H1 (cell line): ENCODE measurements at regions not wholly inside any gene's neighbourhood (a gene's known extent, or its start where the extent isn't known, plus 50 kb on each side); places are given as distances from the start of the nearest gene placed in this dataset.
"Not testable (repeated sequence)": the region's sequence is repeated elsewhere in the genome, so short reads cannot be mapped to it uniquely, and the experiment has no call there.

ENCODE experiments used
- CTCF ChIA-PET: fragments of 300-600 bp; sonication (Branson Sonifier 250); formaldehyde crosslinking; loops from one replicate; lab custom pipeline; 2021; ENCODE audit not compliant: partially characterized antibody; lab: Charles Lee
- POLR2A ChIA-PET: fragments of 300-600 bp; sonication (Branson Sonifier 250); formaldehyde crosslinking; loops from one replicate; lab custom pipeline; 2021; ENCODE audit warnings: inconsistent platforms; ENCODE audit not compliant: partially characterized antibody; lab: Charles Lee
- DNase-seq, 2 experiments: peaks; one replicate each; pipeline versions ENCODE4 v3.0.0 to v3.0.0-alpha.2; 2010 to 2022; ENCODE audit warnings: low spot score in 2 of 2, low read depth in 1 of 2, mixed read lengths in 1 of 2
- FAIRE-seq: peaks from 2 replicates; lab custom pipeline; 2011; peaks lifted over from hg19 to GRCh38; lab: Jason Lieb, UNC
- H2AFZ ChIP-seq: 2 replicates; pipeline ENCODE4 v1.8.1; 2012; ENCODE audit warnings: low read length, inconsistent platforms
- H2AK5ac ChIP-seq: 2 replicates; pipeline ENCODE4 v1.6.1; 2013; ENCODE audit warnings: low read depth, low read length
- H2BK120ac ChIP-seq: replicated peaks from 2 replicates; pipeline ENCODE3; 2013; ENCODE audit warnings: low read depth, low read length, inconsistent platforms
- H2BK12ac ChIP-seq: 2 replicates; pipeline ENCODE4 v1.6.1; 2013; ENCODE audit warnings: low read depth, low read length
- H2BK15ac ChIP-seq: 2 replicates; pipeline ENCODE4 v1.6.1; 2013; ENCODE audit warnings: low read length
- H2BK20ac ChIP-seq: 2 replicates; pipeline ENCODE4 v1.6.1; 2013; ENCODE audit warnings: low read length
- H2BK5ac ChIP-seq: 2 replicates; pipeline ENCODE4 v1.6.1; 2013; ENCODE audit warnings: low read depth, low read length
- H3K14ac ChIP-seq: 2 replicates; pipeline ENCODE4 v1.6.1; 2013; ENCODE audit warnings: inconsistent platforms; ENCODE audit not compliant: insufficient read length
- H3K18ac ChIP-seq: 2 replicates; pipeline ENCODE4 v1.6.1; 2013; ENCODE audit warnings: low read length; ENCODE audit errors: extremely low read depth
- H3K23ac ChIP-seq: 2 replicates; pipeline ENCODE4 v1.6.1; 2013; ENCODE audit warnings: inconsistent platforms; ENCODE audit not compliant: insufficient read length
- H3K23me2 ChIP-seq: 2 replicates; pipeline ENCODE4 v1.6.1; 2013; ENCODE audit warnings: low read depth, low read length
- H3K27ac ChIP-seq: 2 replicates; pipeline ENCODE4 v1.6.1; 2011; ENCODE audit warnings: low read depth, low read length, inconsistent platforms
- H3K27me3 ChIP-seq, 4 experiments: replicated peaks in 1 of 4; 1 replicate in 1 of 4; 2 replicates in 3 of 4; pipeline versions ENCODE4 v1.6.1 to v1.8.1; 2011 to 2013; ENCODE audit warnings: low read length in 3 of 4, mild to moderate bottlenecking in 3 of 4, inconsistent platforms in 2 of 4, mixed read lengths in 2 of 4, moderate library complexity in 1 of 4; ENCODE audit not compliant: control insufficient read depth in 3 of 4, insufficient read depth in 3 of 4; ENCODE audit errors: extremely low read depth in 1 of 4
- H3K36me3 ChIP-seq, 4 experiments: 2 replicates each; pipeline versions ENCODE4 v1.6.1 to v1.8.1; 2011 to 2013; ENCODE audit warnings: mild to moderate bottlenecking in 4 of 4, low read length in 3 of 4, moderate library complexity in 2 of 4, control low read depth in 1 of 4, inconsistent platforms in 1 of 4; ENCODE audit not compliant: insufficient read depth in 4 of 4, control insufficient read depth in 2 of 4
- H3K4ac ChIP-seq: replicated peaks from 2 replicates; pipeline ENCODE3; 2013; ENCODE audit warnings: low read length, low read depth, mixed read lengths, inconsistent platforms; ENCODE audit not compliant: insufficient read length
- H3K4me1 ChIP-seq, 4 experiments: replicated peaks in 1 of 4; 1 replicate in 1 of 4; 2 replicates in 3 of 4; pipeline versions ENCODE4 v1.6.1 to v1.8.1; 2011 to 2013; ENCODE audit warnings: low read length in 3 of 4, inconsistent platforms in 2 of 4, mixed read lengths in 1 of 4; ENCODE audit not compliant: insufficient read depth in 4 of 4, control insufficient read depth in 3 of 4
- H3K4me2 ChIP-seq, 2 experiments: 2 replicates each; pipeline versions ENCODE4 v1.6.1 to v1.8.1; 2011 to 2013; ENCODE audit warnings: low read depth in 2 of 2, low read length in 2 of 2, control low read depth in 1 of 2, inconsistent platforms in 1 of 2, mild to moderate bottlenecking in 1 of 2; ENCODE audit not compliant: insufficient read depth in 1 of 2
- H3K4me3 ChIP-seq, 4 experiments: fragments of 200-600, 300-600 bp in 1 of 4; sonication (generic), shearing (Covaris generic), sonication (Bioruptor Twin) in 1 of 4; 2 replicates each; pipeline versions ENCODE4 v1.5.1 to v1.8.1; 2011 to 2016; ENCODE audit warnings: low read length in 4 of 4, low read depth in 3 of 4, control low read depth in 2 of 4, inconsistent platforms in 2 of 4, mild to moderate bottlenecking in 2 of 4, mixed read lengths in 1 of 4, moderate library complexity in 1 of 4; ENCODE audit not compliant: insufficient read depth in 2 of 4; ENCODE audit errors: extremely low read depth in 1 of 4
- H3K56ac ChIP-seq: replicated peaks from 2 replicates; pipeline ENCODE3; 2013; ENCODE audit warnings: low read depth, mild to moderate bottlenecking, mixed read lengths, low read length, inconsistent platforms; ENCODE audit not compliant: insufficient read length
- H3K79me1 ChIP-seq: 2 replicates; pipeline ENCODE4 v1.6.1; 2013; ENCODE audit warnings: low read depth, low read length, control low read depth
- H3K79me2 ChIP-seq, 2 experiments: 2 replicates each; pipeline versions ENCODE4 v1.6.1 to v1.8.1; 2012 to 2013; ENCODE audit warnings: low read length in 2 of 2, mild to moderate bottlenecking in 2 of 2, inconsistent platforms in 1 of 2; ENCODE audit not compliant: insufficient read depth in 2 of 2, control insufficient read depth in 1 of 2
- H3K9ac ChIP-seq, 4 experiments: replicated peaks in 1 of 4; 1 replicate in 1 of 4; 2 replicates in 3 of 4; pipeline versions ENCODE4 v1.6.1 to v1.8.1; 2011 to 2013; ENCODE audit warnings: low read depth in 3 of 4, low read length in 3 of 4, control low read depth in 2 of 4, mild to moderate bottlenecking in 2 of 4, moderate library complexity in 2 of 4, inconsistent platforms in 1 of 4; ENCODE audit errors: extremely low read depth in 1 of 4
- H3K9me3 ChIP-seq, 2 experiments: 2 replicates each; pipeline versions ENCODE4 v1.6.1 to v1.8.1; 2012 to 2013; ENCODE audit warnings: mild to moderate bottlenecking in 2 of 2, moderate library complexity in 2 of 2, control low read depth in 1 of 2, inconsistent platforms in 1 of 2, low read depth in 1 of 2, low read length in 1 of 2, mixed read lengths in 1 of 2; ENCODE audit not compliant: insufficient read depth in 2 of 2
- H4K20me1 ChIP-seq, 2 experiments: replicated peaks in 1 of 2; 2 replicates each; pipeline versions ENCODE3 to v1.8.1; 2011 to 2013; ENCODE audit warnings: inconsistent platforms in 2 of 2, low read length in 2 of 2, mild to moderate bottlenecking in 1 of 2; ENCODE audit not compliant: insufficient read depth in 2 of 2, control insufficient read depth in 1 of 2
- H4K5ac ChIP-seq: 2 replicates; pipeline ENCODE4 v1.6.1; 2013; ENCODE audit warnings: low read length, low read depth, mixed read lengths, inconsistent platforms; ENCODE audit not compliant: insufficient read length
- H4K8ac ChIP-seq: 2 replicates; pipeline ENCODE4 v1.8.0; 2013; ENCODE audit warnings: mild to moderate bottlenecking, moderate library complexity, low read length, inconsistent platforms; ENCODE audit not compliant: insufficient read depth; ENCODE audit errors: extremely low read depth
- H4K91ac ChIP-seq: replicated peaks from 2 replicates; pipeline ENCODE3; 2013; ENCODE audit warnings: low read length, mixed read lengths, inconsistent platforms; ENCODE audit not compliant: insufficient read length
- FOSL1 ChIP-seq: IDR thresholded peaks from 2 replicates; pipeline ENCODE4 v1.6.1; 2011; ENCODE audit warnings: mild to moderate bottlenecking, low read depth, low read length, moderate library complexity; ENCODE audit not compliant: insufficient read depth
- KDM4A ChIP-seq: IDR thresholded peaks from one replicate; pipeline ENCODE4 v1.7.1; 2012; ENCODE audit warnings: low read depth, mild to moderate bottlenecking, moderate library complexity, low read length, inconsistent platforms; ENCODE audit not compliant: severe bottlenecking
- KDM5A ChIP-seq: fragments of 200-600 bp; IDR thresholded peaks from 2 replicates; pipeline ENCODE4 v1.7.1; 2012; ENCODE audit warnings: mild to moderate bottlenecking, low read length, inconsistent platforms, mixed read lengths
- WGBS, 2 experiments: shearing (Covaris generic) in 1 of 2; methylation state at CpG; one replicate each; pipeline versions ENCODE4 v1.1.6 to v1.1.7; 2013 to 2015; ENCODE audit warnings: low lambda C conversion rate in 2 of 2, mixed read lengths in 2 of 2, inconsistent platforms in 1 of 2, low coverage in 1 of 2, missing lambda C conversion rate in 1 of 2; ENCODE audit not compliant: insufficient replicate concordance in 2 of 2, insufficient coverage in 1 of 2, insufficient read length in 1 of 2; ENCODE audit errors: extremely low coverage in 1 of 2, missing lambda C conversion rate in 1 of 2; 5-methylcytosine and 5-hydroxymethylcytosine counted together

DNA sequence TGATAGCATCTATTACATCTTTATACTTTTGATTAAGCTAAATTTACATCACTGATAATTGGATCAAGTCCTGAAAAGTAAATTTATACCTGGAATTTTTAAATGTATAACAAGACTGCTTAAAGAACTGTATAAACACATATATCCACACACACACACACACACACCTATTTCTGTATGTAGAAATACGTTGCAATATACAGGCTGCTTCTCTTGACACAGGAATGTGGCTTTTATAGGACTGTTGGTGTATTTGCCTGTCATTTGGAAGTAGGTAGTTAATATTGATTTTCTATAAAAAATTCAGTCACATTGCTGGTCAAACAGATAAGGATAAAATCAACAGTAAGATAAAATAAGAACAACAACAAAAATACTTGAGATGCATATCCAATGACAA, 708.5 kb upstream of the RAG2 start (continued):
- TF ChIP-seq FOSL1 (no peak), KDM5A (no peak), KDM4A (no peak)
- TF ChIP-seq, all 59 proteins: peak for 0

- CTCF ChIA-PET, H2BK120ac ChIP-seq, H3K14ac ChIP-seq, H3K23me2 ChIP-seq, H2AK5ac ChIP-seq, H3K36me3 ChIP-seq, H3K18ac ChIP-seq, H2BK20ac ChIP-seq, FAIRE-seq, POLR2A ChIA-PET, DNase-seq, H4K20me1 ChIP-seq, H3K9ac ChIP-seq, H3K4me2 ChIP-seq, H4K91ac ChIP-seq, H3K79me2 ChIP-seq, H4K8ac ChIP-seq, H3K4me1 ChIP-seq, H4K5ac ChIP-seq, H2AFZ ChIP-seq, H2BK12ac ChIP-seq, H3K79me1 ChIP-seq, H3K56ac ChIP-seq, H2BK15ac ChIP-seq, H3K27ac ChIP-seq, H3K23ac ChIP-seq, H3K4me3 ChIP-seq, H3K4ac ChIP-seq, H2BK5ac ChIP-seq, H3K27me3 ChIP-seq: not testable (repeated sequence)
- H3K9me3 ChIP-seq: peaks cover 7 to 16% of the 10 kb centered on the region in 2 experiments; a peak in 3 of 4 replicates
- WGBS, 2 experiments: 92% methylated on average over 5 of the region's 5 CpGs; no CpG with 5 or more reads in 1 of the 2 experiments
These were observed 703.4 kb upstream of the RAG2 start for GRCh38 chr11:37301405-37301804.
